Stimulated activated CD4-positive, alpha-beta T cell treated with anti-CD3 and anti-CD28 coated beads, TNF-alpha, amount 100 ng/mL, for 24 hours (primary cell): ENCODE measurements at regions not wholly inside any gene's neighbourhood (a gene's known extent, or its start where the extent isn't known, plus 50 kb on each side); places are given as distances from the start of the nearest gene placed in this dataset.

Experiments
- DNase-seq, 3 experiments: peaks; one replicate each; pipeline ENCODE4 v3.0.0-alpha.2; 2020; ENCODE audit warnings: low read depth in 3 of 3

DNA sequence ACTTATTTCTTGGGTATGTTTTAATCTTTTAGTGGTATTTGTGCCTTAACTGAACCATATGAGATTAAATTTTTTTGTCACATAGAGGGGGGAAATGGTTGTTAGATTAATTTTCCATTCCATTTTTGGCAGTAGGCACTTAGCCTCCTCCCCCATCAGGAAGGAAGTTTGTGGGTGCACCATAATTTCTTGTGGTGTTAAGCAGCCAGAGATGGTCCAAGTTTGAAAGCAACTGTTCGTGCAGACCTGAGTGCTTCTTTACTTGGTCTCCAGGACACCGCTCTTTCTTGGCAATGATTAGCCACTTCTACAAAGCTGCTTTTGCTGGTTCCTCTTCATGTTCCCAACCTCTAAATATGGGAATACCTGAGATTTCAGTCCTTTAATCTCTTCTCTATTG is 92.7 kb upstream of the RPL34 start:
- no peak for DNase-seq

DNA sequence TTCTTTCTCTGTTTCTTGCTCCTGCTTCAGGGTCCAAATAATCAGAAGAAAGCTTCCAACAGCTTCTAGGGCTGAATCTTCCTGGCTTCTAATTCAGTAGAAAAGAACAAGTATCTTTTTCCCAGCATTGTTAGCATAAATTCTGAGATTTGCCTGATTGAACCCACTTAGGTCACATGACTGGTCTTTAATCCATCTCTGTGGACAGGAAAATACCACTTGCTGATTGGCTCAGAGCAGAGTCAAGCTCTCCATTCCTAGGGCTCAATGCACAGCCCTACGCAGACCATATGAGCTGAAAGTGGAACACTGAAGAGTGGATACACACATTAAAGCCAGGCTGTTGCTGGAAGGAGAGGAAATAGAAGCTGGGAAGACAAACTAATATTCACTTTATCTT is 99.6 kb upstream of the RPL34 start:
- DNase-seq: no peak

DNA sequence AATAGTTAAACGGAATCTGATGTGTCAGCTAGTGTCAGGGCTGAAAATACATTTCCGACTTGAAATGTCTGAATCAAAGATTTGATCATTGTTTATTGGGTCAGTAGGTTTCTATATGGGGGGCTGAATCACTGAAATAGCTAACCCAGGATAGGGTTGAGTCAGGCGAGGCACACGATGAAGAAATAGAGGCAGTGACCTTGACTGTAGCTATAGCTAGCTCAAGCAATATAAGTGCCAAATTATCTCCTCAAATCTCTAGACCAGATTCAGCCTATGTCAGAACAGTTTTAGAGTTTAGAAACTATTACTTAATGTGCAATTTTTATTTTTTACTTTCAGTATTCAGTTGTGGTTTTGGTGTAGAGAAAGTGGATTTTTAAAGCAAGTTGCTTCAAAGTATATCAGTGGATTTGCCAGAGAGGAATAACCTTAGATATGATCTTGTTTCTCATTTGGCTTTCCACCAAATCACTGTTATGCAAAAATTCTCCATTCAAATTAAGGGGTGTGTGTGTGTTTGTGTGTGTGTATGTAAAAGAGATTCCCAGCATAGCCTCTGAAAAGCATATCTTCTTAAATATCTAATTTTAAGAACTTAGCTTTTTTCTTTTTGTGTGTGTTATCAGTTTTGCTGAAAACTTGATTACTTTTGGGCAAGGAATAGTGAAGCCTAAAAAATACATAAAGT is 100.3 kb upstream of the RPL34 start:
- no peak for DNase-seq

DNA sequence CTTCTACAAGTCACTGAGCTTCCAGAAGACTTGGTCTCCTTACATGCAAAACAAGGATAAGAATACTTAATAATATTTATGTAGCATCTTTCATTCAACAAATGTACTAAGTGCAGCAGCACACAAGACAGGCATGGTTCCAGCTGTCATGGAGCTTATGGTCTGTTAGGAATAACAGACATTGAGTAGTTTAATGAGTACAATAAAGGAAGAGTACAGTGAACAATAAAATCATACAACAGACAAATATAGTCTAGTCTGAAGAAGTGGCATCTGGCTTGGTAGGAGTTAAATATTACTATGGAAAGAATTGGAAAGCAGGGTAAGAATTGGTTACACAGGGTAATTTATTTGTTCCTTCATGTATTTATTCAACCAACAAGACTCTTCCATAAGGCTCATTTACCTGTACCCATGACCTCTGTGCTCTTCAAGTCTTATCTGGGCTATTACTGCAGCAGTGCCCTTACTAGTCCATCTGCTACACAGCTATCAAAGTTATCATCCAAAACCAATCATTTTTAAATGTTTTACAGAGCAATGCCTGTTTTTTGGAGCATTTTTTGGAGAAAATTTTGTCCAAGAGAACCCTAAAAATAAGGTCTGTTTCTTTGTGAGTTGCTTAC is 101.1 kb upstream of the RPL34 start:
- DNase-seq: no peak

DNA sequence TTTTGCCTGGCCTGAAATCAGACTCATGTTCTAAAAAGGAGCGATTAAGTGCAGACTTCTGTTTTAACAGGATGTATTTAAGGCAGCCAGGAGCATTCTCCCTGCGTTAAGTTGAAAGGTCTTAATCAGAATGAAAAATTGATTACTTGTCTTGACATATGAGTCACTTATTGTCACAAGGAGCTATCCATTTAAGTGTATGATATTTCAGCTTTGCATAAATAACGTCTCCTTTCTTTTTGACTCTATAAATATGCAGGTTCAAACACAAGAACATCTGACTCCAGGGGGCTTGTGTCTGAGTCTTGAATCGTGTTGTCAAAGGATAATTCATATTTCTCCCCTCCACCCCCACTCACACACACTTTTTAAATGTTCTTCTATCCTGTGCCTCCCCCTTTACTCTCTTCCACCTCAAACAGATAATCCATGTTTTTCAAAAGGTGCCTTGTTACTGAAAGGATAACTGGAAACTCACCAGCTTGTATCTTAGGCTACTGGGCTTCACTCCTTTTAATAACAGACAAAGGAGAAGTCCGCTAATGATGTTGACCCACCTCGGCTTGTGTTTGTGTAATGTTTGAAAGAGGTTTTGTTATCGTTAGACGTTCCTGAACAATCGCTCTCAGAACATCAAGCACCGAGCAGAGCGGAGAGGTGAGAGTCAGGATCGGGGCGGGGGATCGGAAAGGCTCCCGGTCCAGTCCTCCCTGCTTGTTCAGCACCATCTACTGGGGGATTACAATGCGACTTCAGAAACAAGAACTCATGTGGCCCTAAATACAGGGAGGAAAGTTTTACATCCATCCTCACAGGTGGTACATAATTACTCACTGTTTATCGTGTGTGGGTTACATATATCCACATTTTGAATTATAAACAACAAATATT is 107.5 kb upstream of the RPL34 start:
- peak in 2 of 3 experiments; percentile 7 to 39 for DNase-seq

DNA sequence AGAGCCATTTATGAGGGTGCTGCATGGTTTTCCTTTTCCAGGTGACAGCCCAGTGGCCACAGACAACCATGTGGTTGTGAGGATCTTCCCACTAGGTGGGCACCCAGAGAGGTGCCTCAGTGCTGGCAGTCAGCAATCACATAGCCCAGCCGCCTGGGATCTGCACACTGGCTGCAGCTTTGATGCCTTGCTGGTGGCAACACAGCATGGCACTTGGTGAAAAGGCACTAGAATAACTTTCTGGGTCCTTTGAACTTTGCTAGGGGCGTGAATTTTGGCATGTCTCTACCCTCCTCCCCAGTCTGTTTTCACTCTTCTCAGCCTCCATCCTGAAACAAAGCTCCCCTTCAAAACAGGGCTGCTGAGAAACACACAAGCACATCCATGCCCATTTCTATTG is 108.8 kb upstream of the RPL34 start:
- DNase-seq: no peak

DNA sequence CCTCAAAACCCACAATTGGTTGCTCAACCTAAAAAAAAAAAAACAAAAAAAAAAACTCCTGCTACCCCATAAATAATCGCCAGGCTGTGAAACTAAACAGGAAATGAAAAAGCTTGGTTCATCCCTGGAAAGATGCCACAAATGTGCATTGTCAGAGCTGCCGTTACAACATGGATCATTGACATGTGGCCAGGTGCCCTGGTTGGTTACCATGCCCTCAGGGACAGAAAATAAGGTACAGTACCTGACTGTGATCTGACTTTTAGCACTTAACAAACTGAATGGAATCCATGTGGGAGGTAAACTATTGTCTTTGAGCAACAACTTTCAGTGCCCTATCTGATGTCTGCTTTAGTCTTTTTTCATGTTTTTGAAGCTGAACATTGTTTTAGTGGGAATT is 118.0 kb upstream of the RPL34 start:
- DNase-seq: no peak

DNA sequence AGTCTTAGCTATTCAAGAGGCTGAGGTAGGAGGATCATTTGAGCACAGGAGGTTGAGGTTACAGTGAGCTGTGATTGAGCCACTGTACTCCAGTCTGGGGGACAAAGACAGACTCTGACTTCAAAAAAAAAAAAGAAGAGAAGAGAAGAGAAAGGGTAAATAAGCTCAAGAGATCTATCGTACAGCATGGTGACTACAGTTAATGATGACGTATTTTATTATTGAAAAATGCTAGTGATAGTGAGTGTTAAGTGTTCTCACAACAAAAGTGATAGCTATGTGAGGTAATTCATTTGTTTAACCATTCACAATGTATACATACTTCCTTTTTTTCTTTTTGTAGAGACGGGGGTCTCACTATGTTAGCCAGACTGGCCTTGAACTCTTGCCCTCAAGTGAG is 121.5 kb upstream of the RPL34 start:
- DNase-seq: no peak

DNA sequence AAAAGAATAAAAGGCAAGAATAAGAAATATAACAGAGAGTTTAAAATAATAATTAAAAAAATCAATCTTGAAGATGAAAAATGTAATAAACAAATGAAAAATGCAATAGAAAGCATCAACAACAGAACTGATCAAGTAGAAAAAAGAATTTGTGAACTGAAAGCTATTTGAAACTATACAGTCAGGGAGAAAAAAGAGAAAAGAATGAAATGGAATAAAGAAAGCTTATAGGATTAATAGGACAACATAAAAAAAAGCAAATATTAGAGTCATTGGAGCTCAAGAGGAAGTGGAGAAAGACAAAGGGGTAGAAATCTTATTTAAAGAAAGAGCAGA is 126.8 kb upstream of the RPL34 start:
- DNase-seq: no peak

DNA sequence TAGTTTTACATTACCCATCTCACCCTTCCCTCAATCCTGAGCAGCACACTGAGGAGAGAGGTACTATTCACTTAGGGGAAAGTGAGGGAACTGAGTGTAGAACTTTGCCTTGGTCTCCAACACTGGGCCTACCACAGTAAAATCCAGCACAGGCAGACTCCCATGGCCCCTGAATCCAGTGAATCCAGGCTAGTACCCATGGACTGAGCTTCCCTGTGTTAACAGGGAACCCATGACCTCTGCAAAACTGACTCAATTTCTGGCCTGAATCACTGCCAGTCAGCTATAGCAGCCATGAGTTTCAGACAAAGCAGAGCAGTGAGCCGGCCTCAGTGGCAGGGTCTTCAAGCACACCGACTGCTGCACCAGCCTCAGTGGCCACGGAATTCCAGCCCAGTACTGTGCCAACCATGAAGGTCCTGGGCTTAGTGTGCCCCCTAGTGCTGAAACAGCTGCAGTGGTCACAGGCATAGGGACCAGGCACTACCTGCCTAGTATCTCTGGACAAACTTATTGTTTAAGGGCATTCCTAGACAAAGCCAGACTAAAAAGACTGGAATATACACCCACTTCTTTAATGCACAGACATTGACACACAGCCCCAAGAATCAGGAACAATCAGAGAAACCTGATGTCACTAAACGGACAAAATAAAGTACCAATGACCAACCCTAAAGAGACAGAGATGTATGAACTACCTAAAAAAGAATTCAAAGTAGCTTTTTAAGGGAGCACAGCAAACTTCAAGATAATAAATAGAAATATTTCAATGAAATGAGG is 127.4 kb upstream of the RPL34 start:
- peak; percentile 11 to 26 (median 13) for DNase-seq

DNA sequence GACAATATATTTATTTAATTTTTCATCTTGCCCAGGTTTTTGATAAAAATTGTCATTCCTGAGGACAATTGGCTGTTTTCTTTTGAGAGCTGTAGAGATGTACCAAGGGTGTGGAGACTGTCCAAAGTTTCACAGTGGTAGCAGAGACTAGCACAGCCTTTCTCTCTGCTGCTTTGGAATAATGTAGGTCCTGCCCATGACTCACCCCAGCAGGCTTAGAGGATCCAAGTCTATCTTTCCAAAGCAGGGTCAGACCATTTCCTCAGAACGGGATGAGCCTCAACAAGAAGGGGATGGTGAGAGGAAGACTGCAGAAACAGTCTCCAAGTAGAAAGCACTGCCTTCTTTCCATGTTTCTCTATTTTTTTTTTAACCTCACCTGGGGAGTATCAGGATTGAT is 131.5 kb upstream of the RPL34 start:
- DNase-seq: no peak

DNA sequence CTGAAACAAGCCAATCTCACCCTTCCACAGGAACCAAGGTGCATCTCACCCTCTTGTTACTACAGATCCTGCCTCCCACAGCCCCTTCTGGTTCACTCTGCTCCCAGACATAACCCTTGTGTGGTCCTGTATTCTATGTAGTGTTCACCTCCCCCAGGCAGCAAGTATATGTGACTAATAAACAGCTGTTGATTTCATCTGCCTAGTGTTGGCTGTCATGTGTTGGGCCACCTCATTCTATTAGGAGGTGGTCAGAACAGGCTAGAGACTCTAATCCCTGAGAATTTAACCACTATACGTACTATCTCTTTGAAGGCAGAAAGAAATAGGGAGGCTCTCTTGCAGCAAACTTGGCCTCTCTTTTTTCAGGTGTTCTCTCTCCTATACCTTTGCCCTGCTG is 134.3 kb upstream of the RPL34 start:
- no peak for DNase-seq

DNA sequence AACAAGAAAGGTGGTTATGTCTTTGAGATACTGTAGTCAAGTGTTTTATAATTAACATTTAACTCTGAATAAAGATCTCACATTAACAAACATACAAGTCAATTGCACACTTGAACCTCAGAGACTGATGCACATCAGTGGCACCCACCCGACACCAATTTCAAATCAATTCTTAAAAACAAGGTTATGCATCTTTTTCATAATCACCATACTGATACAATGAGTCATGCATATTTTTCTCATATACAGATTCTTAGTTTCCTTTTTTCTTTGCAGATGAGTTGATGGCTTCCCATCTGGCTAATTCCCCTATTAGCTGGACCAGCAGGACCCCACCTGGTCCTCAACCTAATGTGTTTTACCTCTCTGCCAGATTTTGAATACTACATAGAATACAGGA is 136.2 kb upstream of the RPL34 start:
- DNase-seq: no peak

DNA sequence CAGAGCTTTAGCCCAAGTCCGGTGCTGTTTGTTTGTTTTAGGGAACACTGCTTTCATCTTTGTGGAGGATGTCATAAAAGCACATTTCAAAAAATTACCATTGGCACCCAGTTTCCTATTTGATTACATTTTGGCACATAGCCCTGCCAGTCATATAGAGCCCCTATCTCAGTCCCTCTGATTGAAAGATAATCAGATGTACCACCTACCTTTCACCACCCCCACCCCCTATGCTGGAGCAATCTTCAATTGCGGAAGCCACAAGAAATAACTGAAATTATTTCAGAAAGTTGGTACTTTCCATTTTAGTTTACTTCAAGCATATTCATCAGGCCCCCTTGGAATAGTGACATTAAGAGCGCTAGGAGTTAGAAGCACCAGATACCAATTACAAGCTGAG is 136.7 kb upstream of the RPL34 start:
- DNase-seq: no peak

DNA sequence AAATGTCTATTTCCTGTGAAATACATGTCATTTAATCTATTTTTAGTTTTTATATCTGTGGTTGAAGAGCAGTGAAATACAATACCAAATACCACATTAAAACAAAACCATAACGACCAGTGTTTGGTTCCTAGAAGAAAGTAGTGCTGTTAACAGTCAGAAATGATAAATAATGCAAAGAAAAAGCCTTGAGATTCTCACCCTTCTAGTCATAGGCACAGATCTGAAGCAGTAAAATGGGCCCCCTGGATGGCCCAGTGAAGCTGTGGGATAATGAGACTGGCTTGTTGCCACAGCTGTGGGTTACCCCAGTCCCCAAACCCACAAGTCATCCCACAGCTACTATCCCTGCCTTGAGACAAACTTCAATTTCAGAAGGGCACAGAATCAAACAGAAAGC is 137.3 kb upstream of the RPL34 start:
- no peak for DNase-seq

DNA sequence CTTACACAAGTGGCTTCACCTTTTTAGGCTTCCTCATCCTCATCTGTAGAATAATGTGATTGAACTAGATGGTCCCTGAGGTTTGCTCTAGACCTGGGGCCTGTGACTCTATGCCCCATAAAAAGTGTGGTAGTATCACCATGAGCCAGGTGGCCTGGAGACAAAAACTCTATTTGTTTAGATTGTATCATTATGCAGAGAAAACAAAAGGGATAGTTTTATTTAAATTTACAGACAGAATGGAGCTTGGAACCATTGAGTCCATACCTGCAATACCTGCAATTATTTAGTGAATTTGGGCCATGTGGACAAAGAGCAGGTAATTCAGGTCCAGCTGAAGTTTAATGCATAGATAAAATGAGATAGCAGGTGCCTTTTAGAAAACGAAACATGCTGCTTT is 139.5 kb upstream of the RPL34 start:
- no peak for DNase-seq

DNA sequence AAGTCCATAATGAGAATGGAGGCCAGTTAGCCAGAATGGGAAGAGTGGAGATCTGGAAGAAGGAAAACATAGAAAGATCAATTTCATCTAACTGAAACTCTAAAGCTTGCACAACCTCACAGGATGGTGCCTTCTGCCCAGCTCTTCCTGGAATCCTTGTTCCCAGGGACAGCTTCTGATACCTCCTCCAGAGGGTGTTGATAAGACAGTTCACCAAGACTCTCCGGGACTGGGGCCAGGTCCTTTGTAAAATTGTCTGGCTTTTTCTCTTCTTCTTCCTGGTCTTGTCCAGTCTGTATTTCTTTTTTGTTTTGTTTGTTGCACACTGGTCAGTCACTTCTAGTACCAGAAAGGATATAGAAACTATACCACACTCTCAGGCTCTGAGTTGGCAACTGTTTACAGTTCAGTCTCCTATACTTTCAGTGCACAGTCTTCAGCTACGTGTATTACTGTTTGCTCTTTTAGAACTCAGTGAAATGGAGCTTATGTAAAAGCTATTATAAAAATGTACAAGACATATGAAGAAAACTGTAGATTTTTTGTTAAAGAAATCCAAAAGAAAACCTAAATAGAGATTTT is 142.8 kb upstream of the RPL34 start:
- no peak for DNase-seq

DNA sequence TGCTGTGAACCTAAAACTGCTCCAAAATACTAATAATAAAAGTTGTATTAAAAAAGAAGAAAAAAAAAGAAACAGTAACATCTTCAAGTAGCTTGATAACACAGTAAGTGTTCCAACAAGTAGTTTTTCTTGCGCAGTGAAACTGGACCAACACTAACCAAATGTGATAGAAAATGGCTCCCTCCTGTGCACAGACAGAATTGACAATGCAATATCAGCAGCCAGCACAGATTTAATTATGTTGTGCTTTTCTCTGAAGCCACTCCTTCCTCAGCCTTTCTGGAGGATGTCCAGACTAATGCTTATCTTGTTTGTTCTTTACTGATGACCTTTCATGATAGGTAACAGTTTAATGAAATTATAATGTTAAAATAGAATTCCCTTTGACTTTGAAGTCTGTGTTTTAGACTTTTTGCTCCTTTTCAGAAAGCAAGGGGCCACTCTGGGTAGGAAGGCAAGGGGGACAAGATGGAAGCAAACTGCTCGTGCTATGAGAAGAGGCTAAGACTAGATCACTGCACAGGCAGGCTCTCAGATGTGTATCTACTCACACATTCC is 147.1 kb upstream of the RPL34 start:
- no peak for DNase-seq

DNA sequence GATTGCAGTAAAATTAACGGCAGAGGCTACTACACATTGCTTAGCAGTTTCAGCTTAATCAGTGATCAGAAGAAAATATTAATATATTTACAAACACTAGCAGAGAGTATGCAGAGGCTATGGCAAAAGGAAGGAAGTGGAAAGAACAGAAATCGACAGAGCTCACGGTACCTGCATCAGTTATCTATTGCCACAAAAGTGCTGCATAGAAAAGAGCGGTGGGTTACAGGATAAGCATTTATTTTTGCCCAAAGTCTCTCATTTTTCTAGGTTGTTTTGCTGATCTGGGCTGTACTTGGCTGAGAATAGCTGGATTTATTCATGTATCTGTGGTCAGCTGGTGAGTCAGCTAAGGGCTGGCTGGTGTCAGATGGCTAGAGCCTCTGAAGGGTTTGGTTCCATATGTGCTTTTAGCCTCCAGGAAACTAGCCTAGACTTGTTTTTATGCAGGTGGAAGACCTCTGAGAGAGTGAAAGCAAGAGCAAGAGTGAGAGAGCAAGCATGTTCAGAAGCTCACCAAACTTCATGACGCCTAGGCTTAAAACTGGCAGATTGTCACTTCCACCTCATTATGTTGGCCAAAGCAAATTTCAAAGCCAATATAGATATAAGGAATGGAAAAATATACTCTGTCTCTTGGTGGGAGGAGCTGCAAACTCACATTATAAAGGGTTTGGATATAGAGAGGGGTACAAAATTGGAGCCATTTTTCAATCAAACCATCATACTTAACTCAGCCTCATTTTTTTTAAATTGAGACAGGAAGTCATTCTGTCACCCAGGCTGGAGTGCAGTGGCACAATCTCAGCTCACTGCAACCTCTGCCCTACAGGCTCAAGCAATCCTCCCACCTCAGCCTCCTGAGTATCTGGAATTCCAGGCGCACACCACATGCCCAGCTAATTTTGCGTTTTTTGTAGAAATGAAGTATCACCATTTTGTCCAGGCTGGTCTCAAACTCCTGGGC is 153.2 kb upstream of the RPL34 start:
- no peak for DNase-seq

DNA sequence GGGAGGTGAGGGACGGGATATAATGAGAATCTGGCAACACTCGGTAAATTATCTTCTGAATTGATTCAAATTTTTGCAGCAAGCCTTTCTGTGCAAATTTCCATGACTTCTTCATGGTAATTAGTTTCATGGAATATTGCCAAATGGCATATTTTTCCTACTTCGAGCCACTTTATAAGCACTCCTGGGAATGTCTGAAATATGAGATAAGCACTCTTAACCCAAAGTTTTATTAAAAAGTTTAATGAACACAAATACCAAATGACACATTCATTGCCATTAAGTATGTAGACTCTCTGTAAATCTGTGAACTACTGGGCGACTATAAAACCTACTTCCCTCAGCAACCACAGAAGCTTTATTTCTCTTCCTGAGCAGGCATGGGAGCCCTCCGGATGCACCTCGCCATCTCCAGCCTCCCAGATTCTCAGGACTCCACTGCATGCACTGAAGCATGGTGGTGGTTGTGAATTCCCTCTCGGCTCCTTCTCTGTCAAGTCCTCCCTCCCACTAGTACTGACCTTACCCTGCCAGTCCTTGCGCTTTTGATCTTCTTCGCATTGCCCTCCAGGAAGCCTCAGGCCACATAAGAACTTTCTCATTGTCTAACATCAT is 154.4 kb upstream of the RPL34 start:
- DNase-seq: no peak
